Fibroblast of the aortic adventitia (primary cell): ENCODE measurements at regions not wholly inside any gene's neighbourhood (a gene's known extent, or its start where the extent isn't known, plus 50 kb on each side); places are given as distances from the start of the nearest gene placed in this dataset.

ENCODE experiments used
- DNase-seq: peaks from one replicate; pipeline ENCODE4 v3.0.0-alpha.2; 2010; ENCODE audit warnings: low read depth
- H3K4me3 ChIP-seq: 2 replicates; pipeline ENCODE4 v1.5.1; 2011; ENCODE audit warnings: low read depth, mild to moderate bottlenecking, control low read depth, low read length, moderate library complexity
- CTCF ChIP-seq: IDR thresholded peaks from 2 replicates; pipeline ENCODE4 v1.5.1; 2011; ENCODE audit warnings: mild to moderate bottlenecking, low read length, control low read depth, inconsistent platforms; ENCODE audit not compliant: insufficient read depth

GRCh38 chr2:172215936-172216335, 113.2 kb upstream of the DLX2 start:
- H3K4me3 ChIP-seq: no peak overlapping the region
- no peak for DNase-seq
- no peak for TF ChIP-seq CTCF

GRCh38 chr2:172216477-172216876, 113.8 kb upstream of the DLX2 start:
- TF ChIP-seq CTCF: no peak
- H3K4me3 ChIP-seq: no peak overlapping the region

GRCh38 chr2:172219201-172219600, 116.5 kb upstream of the DLX2 start:
- DNase-seq: no peak
- no peak for TF ChIP-seq CTCF
- no peak overlapping the region for H3K4me3 ChIP-seq

More at GRCh38 chr2:172216477-172216876, 113.8 kb upstream of the DLX2 start:
- DNase-seq: no peak

- TF ChIP-seq CTCF: no peak
- no peak for DNase-seq
- no peak overlapping the region for H3K4me3 ChIP-seq
Measured at GRCh38 chr2:172220121-172220520, 117.4 kb upstream of the DLX2 start.

- DNase-seq: no peak
- no peak overlapping the region for H3K4me3 ChIP-seq
- TF ChIP-seq CTCF: no peak
Measured at GRCh38 chr2:172223601-172224054, 120.9 kb upstream of the DLX2 start.

GRCh38 chr2:172225786-172226185, 123.1 kb upstream of the DLX2 start:
- no peak for TF ChIP-seq CTCF
- DNase-seq: no peak
- no peak overlapping the region for H3K4me3 ChIP-seq

GRCh38 chr2:172226244-172227061, 123.8 kb upstream of the DLX2 start:
- TF ChIP-seq CTCF: no peak
- no peak overlapping the region for H3K4me3 ChIP-seq

More at GRCh38 chr2:172226244-172227061, 123.8 kb upstream of the DLX2 start:
- DNase-seq: no peak
